ENCODE measurements at regions not wholly inside any gene's neighbourhood (a gene's known extent, or its start where the extent isn't known, plus 50 kb on each side); places are given as distances from the start of the nearest gene placed in this dataset.

GRCh38 chr1:222251847-222252246, 296.1 kb downstream of the HHIPL2 start:
- H3K27ac ChIP-seq, result no peak overlapping the region
- intact Hi-C loops (cut with DNase I; ENCODE audit: low total_unique reads), result no loop called here
- TF ChIP-seq, protein P1, sequence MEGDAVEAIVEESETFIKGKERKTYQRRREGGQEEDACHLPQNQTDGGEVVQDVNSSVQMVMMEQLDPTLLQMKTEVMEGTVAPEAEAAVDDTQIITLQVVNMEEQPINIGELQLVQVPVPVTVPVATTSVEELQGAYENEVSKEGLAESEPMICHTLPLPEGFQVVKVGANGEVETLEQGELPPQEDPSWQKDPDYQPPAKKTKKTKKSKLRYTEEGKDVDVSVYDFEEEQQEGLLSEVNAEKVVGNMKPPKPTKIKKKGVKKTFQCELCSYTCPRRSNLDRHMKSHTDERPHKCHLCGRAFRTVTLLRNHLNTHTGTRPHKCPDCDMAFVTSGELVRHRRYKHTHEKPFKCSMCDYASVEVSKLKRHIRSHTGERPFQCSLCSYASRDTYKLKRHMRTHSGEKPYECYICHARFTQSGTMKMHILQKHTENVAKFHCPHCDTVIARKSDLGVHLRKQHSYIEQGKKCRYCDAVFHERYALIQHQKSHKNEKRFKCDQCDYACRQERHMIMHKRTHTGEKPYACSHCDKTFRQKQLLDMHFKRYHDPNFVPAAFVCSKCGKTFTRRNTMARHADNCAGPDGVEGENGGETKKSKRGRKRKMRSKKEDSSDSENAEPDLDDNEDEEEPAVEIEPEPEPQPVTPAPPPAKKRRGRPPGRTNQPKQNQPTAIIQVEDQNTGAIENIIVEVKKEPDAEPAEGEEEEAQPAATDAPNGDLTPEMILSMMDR (IDR thresholded peaks at IDR 0.05), result no peak
- no peak for TF ChIP-seq POLR2A (IDR thresholded peaks at IDR 0.05)
- H3K36me3 ChIP-seq, result no peaks in the 10 kb centered on the region
- no peaks in the 10 kb centered on the region for H3K9me3 ChIP-seq
- DNase-seq, result no peak
- no peak overlapping the region for H3K4me3 ChIP-seq
- peaks cover 0 to 8% of the 10 kb centered on the region in 2 donors for H3K27me3 ChIP-seq
- H3K4me1 ChIP-seq, result no peaks in the 10 kb centered on the region

- DNase-seq, result no peak
- intact Hi-C loops (cut with DNase I; ENCODE audit: low total_unique reads), result no loop called here
- H3K4me1 ChIP-seq, result no peaks in the 10 kb centered on the region
Measured at GRCh38 chr1:222250376-222250775, 297.5 kb downstream of the HHIPL2 start.

GRCh38 chr1:222247811-222248310, 300.0 kb downstream of the HHIPL2 start:
- no peaks in the 10 kb centered on the region for H3K4me1 ChIP-seq
- H3K27ac ChIP-seq, result no peak overlapping the region
- H3K4me3 ChIP-seq, result no peak overlapping the region
- H3K9me3 ChIP-seq, result no peaks in the 10 kb centered on the region
- no peak for DNase-seq
- TF ChIP-seq, protein P1 (IDR thresholded peaks at IDR 0.05), result no peak
- TF ChIP-seq POLR2A (IDR thresholded peaks at IDR 0.05), result no peak
- intact Hi-C loops (cut with DNase I; ENCODE audit: low total_unique reads), result no loop called here
- H3K27me3 ChIP-seq, result peaks cover 0 to 4% of the 10 kb centered on the region in 2 donors
- no peaks in the 10 kb centered on the region for H3K36me3 ChIP-seq

More at GRCh38 chr1:222250376-222250775, 297.5 kb downstream of the HHIPL2 start:
- Histone ChIP-seq H3K4me3 (no peak overlapping the region), H3K27me3 (peaks cover 0 to 4% of the 10 kb centered on the region in 2 donors), H3K9me3 (no peaks in the 10 kb centered on the region), H3K36me3 (no peaks in the 10 kb centered on the region), H3K27ac (no peak overlapping the region)
- TF ChIP-seq POLR2A (IDR thresholded peaks at IDR 0.05), result no peak
- TF ChIP-seq, protein P1 (IDR thresholded peaks at IDR 0.05), result no peak

GRCh38 chr1:222247081-222247480, 300.8 kb downstream of the HHIPL2 start:
- H3K4me3 ChIP-seq, result no peak overlapping the region
- intact Hi-C loops (cut with DNase I; ENCODE audit: low total_unique reads), result no loop called here
- DNase-seq, result no peak
- peaks cover 0 to 4% of the 10 kb centered on the region in 2 donors for H3K27me3 ChIP-seq
- H3K36me3 ChIP-seq, result no peaks in the 10 kb centered on the region
- H3K9me3 ChIP-seq, result no peaks in the 10 kb centered on the region
- H3K4me1 ChIP-seq, result no peaks in the 10 kb centered on the region
- no peak for TF ChIP-seq POLR2A (IDR thresholded peaks at IDR 0.05)
- no peak overlapping the region for H3K27ac ChIP-seq

- Histone ChIP-seq H3K27ac (no peak overlapping the region), H3K27me3 (peaks cover 0 to 4% of the 10 kb centered on the region in 2 donors), H3K36me3 (no peaks in the 10 kb centered on the region), H3K4me3 (no peak overlapping the region), H3K9me3 (no peaks in the 10 kb centered on the region), H3K4me1 (no peaks in the 10 kb centered on the region)
- DNase-seq, result no peak
- intact Hi-C loops (cut with DNase I; ENCODE audit: low total_unique reads), result no loop called here
- TF ChIP-seq, protein P1 (IDR thresholded peaks at IDR 0.05), result no peak
- no peak for TF ChIP-seq POLR2A (IDR thresholded peaks at IDR 0.05)
Measured at GRCh38 chr1:222243902-222244301, 304.0 kb downstream of the HHIPL2 start.

- H3K4me3 ChIP-seq, result no peak overlapping the region
- TF ChIP-seq POLR2A (IDR thresholded peaks at IDR 0.05), result no peak
- TF ChIP-seq, protein P1 (IDR thresholded peaks at IDR 0.05), result no peak
Measured at GRCh38 chr1:222242492-222242891, 305.4 kb downstream of the HHIPL2 start.

More at GRCh38 chr1:222242492-222242891, 305.4 kb downstream of the HHIPL2 start:
- H3K27me3 ChIP-seq, result peaks cover 0 to 4% of the 10 kb centered on the region in 2 donors
- no peak for DNase-seq
- no peak overlapping the region for H3K27ac ChIP-seq
- intact Hi-C loops (cut with DNase I; ENCODE audit: low total_unique reads), result no loop called here
- no peaks in the 10 kb centered on the region for H3K4me1 ChIP-seq
- H3K9me3 ChIP-seq, result no peaks in the 10 kb centered on the region
- no peaks in the 10 kb centered on the region for H3K36me3 ChIP-seq

All from uterus (tissue), 3 donors.